MCF 10A (cell line): ENCODE measurements at regions not wholly inside any gene's neighbourhood (a gene's known extent, or its start where the extent isn't known, plus 50 kb on each side); places are given as distances from the start of the nearest gene placed in this dataset.

Experiments
- BruUV-seq: library from RNA; stranded (reverse); fragments of 400-500 nt; replicated peaks from 2 replicates; lab custom pipeline; 2021; lab: Mats Ljungman, UMichigan
- CTCF ChIA-PET: fragments of 300-600 bp; sonication (Branson Sonifier 250); formaldehyde crosslinking; extraction: SDS; loops from one replicate; lab custom pipeline; 2021; ENCODE audit warnings: antibody characterized with exemption, inconsistent platforms; lab: Yijun Ruan, JAX
- POLR2A ChIA-PET: fragments of 300-600, 350-650 bp; sonication (Branson Sonifier 250); formaldehyde crosslinking; extraction: SDS; loops from one replicate; lab custom pipeline; 2020; ENCODE audit warnings: antibody characterized with exemption, inconsistent platforms; lab: Yijun Ruan, JAX
- DNase-seq: peaks from one replicate; pipeline ENCODE4 v3.0.0-alpha.2; 2018; ENCODE audit not compliant: unreplicated experiment
- H3K27ac Mint-ChIP-seq: one replicate; pipeline ENCODE4 v1.8.0; 2022; ENCODE audit warnings: mild to moderate bottlenecking, low read depth, mixed read lengths; ENCODE audit not compliant: unreplicated experiment
- H3K27me3 Mint-ChIP-seq: one replicate; pipeline ENCODE4 v1.8.0; 2022; ENCODE audit warnings: mixed read lengths; ENCODE audit not compliant: insufficient read depth, unreplicated experiment
- H3K36me3 Mint-ChIP-seq: one replicate; pipeline ENCODE4 v1.8.0; 2022; ENCODE audit warnings: mild to moderate bottlenecking, moderate library complexity, mixed read lengths; ENCODE audit not compliant: insufficient read depth, unreplicated experiment
- H3K4me1 Mint-ChIP-seq: one replicate; pipeline ENCODE4 v1.8.0; 2022; ENCODE audit warnings: mixed read lengths; ENCODE audit not compliant: insufficient read depth, unreplicated experiment
- H3K4me3 Mint-ChIP-seq: one replicate; pipeline ENCODE4 v1.8.0; 2022; ENCODE audit warnings: mild to moderate bottlenecking, moderate library complexity, mixed read lengths; ENCODE audit not compliant: unreplicated experiment
- H3K9me3 Mint-ChIP-seq: one replicate; pipeline ENCODE4 v1.8.0; 2022; ENCODE audit warnings: mixed read lengths; ENCODE audit not compliant: unreplicated experiment
- intact Hi-C: fragments of 100-400 bp; cut with micrococcal nuclease; formaldehyde crosslinking; loops from 2 replicates; pipeline ENCODE4 v1.14.1; 2022
- TF ChIP-seq, protein P1 (sequence below): fragments of 200-600 bp; IDR thresholded peaks from one replicate; pipeline ENCODE4 v1.8.0; 2022; ENCODE audit warnings: antibody characterized with exemption, mild to moderate bottlenecking; ENCODE audit not compliant: unreplicated experiment

DNA sequence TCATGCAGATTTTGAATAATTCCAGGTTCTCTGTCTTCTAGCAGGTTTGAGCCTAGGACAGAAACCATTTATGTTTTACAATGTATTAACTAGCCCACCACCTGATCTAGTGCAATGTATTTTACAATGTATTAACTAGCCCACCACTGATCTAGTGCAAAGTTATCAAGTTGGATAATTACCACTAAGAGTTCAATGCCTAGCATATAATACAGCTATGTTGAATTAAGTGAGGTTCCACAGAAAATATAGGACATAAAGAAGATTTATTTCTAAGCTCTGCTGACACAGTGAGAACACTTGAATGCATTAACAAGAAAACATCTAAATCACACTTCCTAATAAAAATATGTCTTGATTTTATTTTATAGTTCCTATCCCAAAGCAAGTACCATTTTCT, 854.6 kb upstream of the NEGR1 start:
- Mint-ChIP-seq H3K27me3 (no peaks in the 10 kb centered on the region), H3K4me3 (no peak overlapping the region), H3K27ac (no peak overlapping the region), H3K36me3 (no peaks in the 10 kb centered on the region), H3K9me3 (peaks cover 7% of the 10 kb centered on the region), H3K4me1 (no peaks in the 10 kb centered on the region)
- DNase-seq = no peak
- no TSS peak for BruUV-seq
- ChIA-PET POLR2A (no interaction called here), CTCF (interaction anchor here (0.6 kb wide), 1 partner anchor 104 kb away, joined by 3 read pairs; no protein-coding TSS in a partner anchor)
- TF ChIP-seq, protein P1, sequence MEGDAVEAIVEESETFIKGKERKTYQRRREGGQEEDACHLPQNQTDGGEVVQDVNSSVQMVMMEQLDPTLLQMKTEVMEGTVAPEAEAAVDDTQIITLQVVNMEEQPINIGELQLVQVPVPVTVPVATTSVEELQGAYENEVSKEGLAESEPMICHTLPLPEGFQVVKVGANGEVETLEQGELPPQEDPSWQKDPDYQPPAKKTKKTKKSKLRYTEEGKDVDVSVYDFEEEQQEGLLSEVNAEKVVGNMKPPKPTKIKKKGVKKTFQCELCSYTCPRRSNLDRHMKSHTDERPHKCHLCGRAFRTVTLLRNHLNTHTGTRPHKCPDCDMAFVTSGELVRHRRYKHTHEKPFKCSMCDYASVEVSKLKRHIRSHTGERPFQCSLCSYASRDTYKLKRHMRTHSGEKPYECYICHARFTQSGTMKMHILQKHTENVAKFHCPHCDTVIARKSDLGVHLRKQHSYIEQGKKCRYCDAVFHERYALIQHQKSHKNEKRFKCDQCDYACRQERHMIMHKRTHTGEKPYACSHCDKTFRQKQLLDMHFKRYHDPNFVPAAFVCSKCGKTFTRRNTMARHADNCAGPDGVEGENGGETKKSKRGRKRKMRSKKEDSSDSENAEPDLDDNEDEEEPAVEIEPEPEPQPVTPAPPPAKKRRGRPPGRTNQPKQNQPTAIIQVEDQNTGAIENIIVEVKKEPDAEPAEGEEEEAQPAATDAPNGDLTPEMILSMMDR = no peak
- intact Hi-C loops = no loop called here

DNA sequence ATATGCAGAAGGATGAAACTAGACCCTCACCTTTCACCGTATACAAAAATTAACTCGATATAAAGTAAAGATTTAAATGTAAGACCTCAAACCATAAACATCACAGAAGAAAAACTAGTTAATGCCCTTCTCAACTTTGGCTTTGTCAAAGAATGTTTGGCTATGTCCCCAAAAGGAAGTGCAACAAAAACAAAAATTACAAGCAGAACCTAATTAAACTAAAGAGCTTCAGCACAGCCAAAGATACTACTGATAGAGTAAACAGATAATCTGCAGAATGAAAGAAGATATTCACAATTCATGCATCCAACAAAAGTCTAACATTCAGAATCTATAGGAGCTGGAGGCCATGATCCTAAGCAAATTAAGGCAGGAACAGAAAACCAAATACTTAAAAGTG, 824.6 kb upstream of the NEGR1 start:
- no TSS peak for BruUV-seq
- ChIA-PET CTCF (no interaction called here), POLR2A (no interaction called here)
- H3K27ac Mint-ChIP-seq = no peak overlapping the region
- H3K27me3 Mint-ChIP-seq = no peaks in the 10 kb centered on the region
- H3K4me3 Mint-ChIP-seq = no peak overlapping the region
- DNase-seq = no peak
- H3K36me3 Mint-ChIP-seq = peaks cover 4% of the 10 kb centered on the region
- TF ChIP-seq, protein P1 = no peak
- peaks cover 14% of the 10 kb centered on the region for H3K9me3 Mint-ChIP-seq
- no peaks in the 10 kb centered on the region for H3K4me1 Mint-ChIP-seq
- intact Hi-C loops = no loop called here

DNA sequence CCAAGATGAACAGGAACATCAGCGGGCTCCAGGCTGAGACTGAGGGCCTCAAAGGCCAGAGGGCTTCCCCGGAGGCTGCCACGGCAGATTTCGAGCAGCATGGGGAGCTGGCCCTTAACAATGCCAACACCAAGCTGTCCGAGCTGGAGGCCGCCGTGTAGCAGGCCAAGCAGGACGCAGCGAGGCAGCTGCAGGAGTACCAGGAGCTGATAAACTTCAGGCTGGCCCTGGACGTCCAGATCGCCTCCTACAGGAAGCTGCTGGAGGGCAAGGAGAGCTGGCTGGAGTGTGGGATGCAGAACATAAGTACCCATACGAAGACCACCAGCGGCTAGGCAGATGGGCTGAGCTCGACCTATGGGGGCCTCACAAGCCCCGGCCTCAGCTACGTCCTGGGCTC, 823.4 kb upstream of the NEGR1 start:
- H3K27me3 Mint-ChIP-seq = no peaks in the 10 kb centered on the region
- no peaks in the 10 kb centered on the region for H3K4me1 Mint-ChIP-seq
- H3K4me3 Mint-ChIP-seq = no peak overlapping the region
- peaks cover 14% of the 10 kb centered on the region for H3K9me3 Mint-ChIP-seq
- intact Hi-C loops = no loop called here
- no peak overlapping the region for H3K27ac Mint-ChIP-seq
- ChIA-PET CTCF (interaction anchor here (0.6 kb wide), 1 partner anchor 709 kb away, joined by 3 read pairs; no protein-coding TSS in a partner anchor), POLR2A (no interaction called here)
- no TSS peak for BruUV-seq
- TF ChIP-seq, protein P1 = no peak
- H3K36me3 Mint-ChIP-seq = peaks cover 4% of the 10 kb centered on the region
- no peak for DNase-seq

DNA sequence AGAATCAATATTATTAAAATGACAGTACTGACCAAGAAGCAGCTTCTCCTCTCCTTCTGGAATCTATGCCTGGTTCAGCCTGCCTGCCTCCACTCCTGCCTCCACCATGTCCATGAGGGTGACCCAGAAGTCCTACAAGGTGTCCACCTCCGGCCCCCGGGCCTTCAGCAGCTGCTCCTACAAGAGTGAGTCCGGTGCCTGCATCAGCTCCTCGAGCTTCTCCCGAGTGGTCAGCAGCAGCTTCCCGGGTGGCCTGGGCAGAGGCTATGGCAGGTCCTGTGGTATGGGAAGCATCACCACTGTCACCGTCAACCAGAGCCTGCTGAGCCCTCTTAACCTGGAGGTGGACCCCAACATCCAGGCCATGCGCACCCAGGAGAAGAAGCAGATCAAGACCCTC, 822.4 kb upstream of the NEGR1 start:
- Mint-ChIP-seq H3K27me3 (no peaks in the 10 kb centered on the region), H3K4me1 (no peaks in the 10 kb centered on the region), H3K27ac (no peak overlapping the region), H3K36me3 (peaks cover 4% of the 10 kb centered on the region), H3K4me3 (no peak overlapping the region), H3K9me3 (peaks cover 14% of the 10 kb centered on the region)
- no TSS peak for BruUV-seq
- no peak for DNase-seq
- TF ChIP-seq, protein P1 = no peak
- ChIA-PET CTCF (interaction anchor here (0.6 kb wide), 1 partner anchor 501 kb away, joined by 4 read pairs; no protein-coding TSS in a partner anchor), POLR2A (no interaction called here)
- intact Hi-C loops = no loop called here
